OCI-LY7 (cell line): ENCODE measurements at regions not wholly inside any gene's neighbourhood (a gene's known extent, or its start where the extent isn't known, plus 50 kb on each side); places are given as distances from the start of the nearest gene placed in this dataset.

Source experiments
- EZH2phosphoT487 ChIP-seq: fragments of 200-600 bp; sonication (generic); IDR thresholded peaks from 2 replicates; pipeline ENCODE4 v1.6.1; 2018; ENCODE audit warnings: low read depth, borderline replicate concordance, mild to moderate bottlenecking, mixed run types, antibody characterized with exemption, low read length, moderate library complexity, mixed read lengths
- TF ChIP-seq, protein P1 (sequence below): fragments of 200-600 bp; sonication (generic); conservative IDR thresholded peaks from 2 replicates; pipeline ENCODE4 v1.5.1; 2014; ENCODE audit warnings: mild to moderate bottlenecking, antibody characterized with exemption, low read length, moderate library complexity, mixed read lengths

GRCh38 chr14:27318774-27319420 is 721.1 kb upstream of the NOVA1 start:
- TF ChIP-seq, protein P1, sequence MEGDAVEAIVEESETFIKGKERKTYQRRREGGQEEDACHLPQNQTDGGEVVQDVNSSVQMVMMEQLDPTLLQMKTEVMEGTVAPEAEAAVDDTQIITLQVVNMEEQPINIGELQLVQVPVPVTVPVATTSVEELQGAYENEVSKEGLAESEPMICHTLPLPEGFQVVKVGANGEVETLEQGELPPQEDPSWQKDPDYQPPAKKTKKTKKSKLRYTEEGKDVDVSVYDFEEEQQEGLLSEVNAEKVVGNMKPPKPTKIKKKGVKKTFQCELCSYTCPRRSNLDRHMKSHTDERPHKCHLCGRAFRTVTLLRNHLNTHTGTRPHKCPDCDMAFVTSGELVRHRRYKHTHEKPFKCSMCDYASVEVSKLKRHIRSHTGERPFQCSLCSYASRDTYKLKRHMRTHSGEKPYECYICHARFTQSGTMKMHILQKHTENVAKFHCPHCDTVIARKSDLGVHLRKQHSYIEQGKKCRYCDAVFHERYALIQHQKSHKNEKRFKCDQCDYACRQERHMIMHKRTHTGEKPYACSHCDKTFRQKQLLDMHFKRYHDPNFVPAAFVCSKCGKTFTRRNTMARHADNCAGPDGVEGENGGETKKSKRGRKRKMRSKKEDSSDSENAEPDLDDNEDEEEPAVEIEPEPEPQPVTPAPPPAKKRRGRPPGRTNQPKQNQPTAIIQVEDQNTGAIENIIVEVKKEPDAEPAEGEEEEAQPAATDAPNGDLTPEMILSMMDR, result no peak
- TF ChIP-seq EZH2phosphoT487, result no peak
